NCI-H2171 (cell line): ENCODE measurements at regions not wholly inside any gene's neighbourhood (a gene's known extent, or its start where the extent isn't known, plus 50 kb on each side); places are given as distances from the start of the nearest gene placed in this dataset.

Experiments used
- DNase-seq: peaks from one replicate; lab custom pipeline; 2025; lab: John Stamatoyannopoulos, UW

- DNase-seq: no peak
These were observed 98.8 kb upstream of the NCKAP5 start for GRCh38 chr2:133667085-133667484.

- no peak for DNase-seq
These were observed 99.7 kb upstream of the NCKAP5 start for GRCh38 chr2:133667968-133668367.

- no peak for DNase-seq
These were observed 100.3 kb upstream of the NCKAP5 start for GRCh38 chr2:133668547-133668946.

- no peak for DNase-seq
These were observed 105.1 kb upstream of the NCKAP5 start for GRCh38 chr2:133673305-133673905.

GRCh38 chr2:133674066-133674432 lies 105.8 kb upstream of the NCKAP5 start:
- DNase-seq: no peak

GRCh38 chr2:133674433-133675331 lies 106.4 kb upstream of the NCKAP5 start:
- DNase-seq: peak; percentile 17

GRCh38 chr2:133676392-133677130 lies 108.3 kb upstream of the NCKAP5 start:
- no peak for DNase-seq

- no peak for DNase-seq
These were observed 112.2 kb upstream of the NCKAP5 start for GRCh38 chr2:133680343-133681049.

GRCh38 chr2:133682347-133682746 lies 114.1 kb upstream of the NCKAP5 start:
- no peak for DNase-seq

GRCh38 chr2:133682906-133683305 lies 114.6 kb upstream of the NCKAP5 start:
- no peak for DNase-seq

GRCh38 chr2:133685636-133686215 lies 117.5 kb upstream of the NCKAP5 start:
- DNase-seq: no peak

- DNase-seq: no peak
These were observed 122.5 kb upstream of the NCKAP5 start for GRCh38 chr2:133690780-133691179.

GRCh38 chr2:133691336-133691735 lies 123.1 kb upstream of the NCKAP5 start:
- no peak for DNase-seq

GRCh38 chr2:133705287-133705686 lies 137.0 kb upstream of the NCKAP5 start:
- no peak for DNase-seq

GRCh38 chr2:133710613-133711012 lies 142.3 kb upstream of the NCKAP5 start:
- DNase-seq: no peak

GRCh38 chr2:133711201-133711600 lies 142.9 kb upstream of the NCKAP5 start:
- no peak for DNase-seq

GRCh38 chr2:133711806-133712205 lies 143.5 kb upstream of the NCKAP5 start:
- no peak for DNase-seq

- DNase-seq: no peak
These were observed 144.1 kb upstream of the NCKAP5 start for GRCh38 chr2:133712369-133712768.

- DNase-seq: no peak
These were observed 144.9 kb upstream of the NCKAP5 start for GRCh38 chr2:133713049-133713580.

GRCh38 chr2:133716166-133716565 lies 147.9 kb upstream of the NCKAP5 start:
- DNase-seq: no peak

GRCh38 chr2:133717497-133717896 lies 149.2 kb upstream of the NCKAP5 start:
- no peak for DNase-seq
